ENCODE measurements at regions not wholly inside any gene's neighbourhood (a gene's known extent, or its start where the extent isn't known, plus 50 kb on each side); places are given as distances from the start of the nearest gene placed in this dataset.
"Not testable (repeated sequence)": the region's sequence is repeated elsewhere in the genome, so short reads cannot be mapped to it uniquely, and the experiment has no call there.

- DNase-seq, result no peak
Measured at GRCh38 chr9:129454467-129455067, 166.3 kb downstream of the C9orf50 start.

GRCh38 chr9:129453734-129454133 lies 167.2 kb downstream of the C9orf50 start:
- no peak for DNase-seq

- no peak for DNase-seq
Measured at GRCh38 chr9:129451669-129452068, 169.2 kb downstream of the C9orf50 start.

- DNase-seq, result no peak
Measured at GRCh38 chr9:129451089-129451656, 169.7 kb downstream of the C9orf50 start.

GRCh38 chr9:129449066-129449465 lies 171.8 kb downstream of the C9orf50 start:
- DNase-seq, result no peak

- DNase-seq, result no peak
Measured at GRCh38 chr9:129446828-129447550, 173.9 kb downstream of the C9orf50 start.

GRCh38 chr9:129445794-129446306 lies 175.1 kb downstream of the C9orf50 start:
- DNase-seq, result no peak

- not testable (repeated sequence) for DNase-seq
Measured at GRCh38 chr9:129443515-129444164, 177.3 kb downstream of the C9orf50 start.

- no peak for DNase-seq
Measured at GRCh38 chr9:129442803-129443511, 177.9 kb downstream of the C9orf50 start.

GRCh38 chr9:129441852-129442251 lies 179.0 kb downstream of the C9orf50 start:
- no peak for DNase-seq

GRCh38 chr9:129440435-129441186 lies 180.3 kb downstream of the C9orf50 start:
- DNase-seq, result no peak

- no peak for DNase-seq
Measured at GRCh38 chr9:129439242-129439641, 181.7 kb downstream of the C9orf50 start.

GRCh38 chr9:129437626-129438323 lies 183.1 kb downstream of the C9orf50 start:
- DNase-seq, result no peak

- no peak for DNase-seq
Measured at GRCh38 chr9:129436751-129437625, 183.9 kb downstream of the C9orf50 start.

- no peak for DNase-seq
Measured at GRCh38 chr9:129435988-129436717, 184.7 kb downstream of the C9orf50 start.

- DNase-seq, result no peak
Measured at GRCh38 chr9:129435291-129435690, 185.6 kb downstream of the C9orf50 start.

- DNase-seq, result no peak
Measured at GRCh38 chr9:129434187-129434586, 186.7 kb downstream of the C9orf50 start.

- DNase-seq, result no peak
Measured at GRCh38 chr9:129432297-129433154, 188.4 kb downstream of the C9orf50 start.
